ENCODE measurements at regions not wholly inside any gene's neighbourhood (a gene's known extent, or its start where the extent isn't known, plus 50 kb on each side); places are given as distances from the start of the nearest gene placed in this dataset.

DNA sequence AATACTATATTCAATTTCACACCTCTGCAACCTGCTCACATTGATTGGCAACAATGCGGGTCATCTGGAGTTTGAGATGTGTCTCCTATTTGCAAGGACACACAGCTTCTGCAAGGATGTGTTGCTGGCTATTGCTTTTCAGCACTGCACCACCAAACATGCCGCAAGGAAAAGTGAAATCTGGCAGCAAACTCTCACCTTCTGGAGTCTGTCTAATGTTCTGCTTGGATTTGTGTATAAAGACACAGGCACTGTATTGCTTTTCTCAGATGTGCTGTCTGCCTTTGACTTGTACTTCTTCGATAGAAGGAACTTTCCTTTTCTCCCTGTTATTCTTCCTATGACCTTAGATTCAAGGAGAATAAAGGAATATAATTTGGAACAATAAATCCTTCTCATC is 138.6 kb upstream of the EPHA4 start:
- TF ChIP-seq CEBPB (IDR thresholded peaks at IDR 0.05): no peak
- TF ChIP-seq USF1 (IDR thresholded peaks at IDR 0.05): no peak
- TF ChIP-seq TEAD4 (IDR thresholded peaks at IDR 0.05): no peak

Data from Ishikawa (cell line).